CD4-positive, alpha-beta T cell treated with Interleukin-15 for 4 hours (primary cell): ENCODE measurements at regions not wholly inside any gene's neighbourhood (a gene's known extent, or its start where the extent isn't known, plus 50 kb on each side); places are given as distances from the start of the nearest gene placed in this dataset.

Experiments used
- DNase-seq: peaks from one replicate; pipeline ENCODE4 v3.0.0-alpha.2; 2020; ENCODE audit warnings: low spot score

DNA sequence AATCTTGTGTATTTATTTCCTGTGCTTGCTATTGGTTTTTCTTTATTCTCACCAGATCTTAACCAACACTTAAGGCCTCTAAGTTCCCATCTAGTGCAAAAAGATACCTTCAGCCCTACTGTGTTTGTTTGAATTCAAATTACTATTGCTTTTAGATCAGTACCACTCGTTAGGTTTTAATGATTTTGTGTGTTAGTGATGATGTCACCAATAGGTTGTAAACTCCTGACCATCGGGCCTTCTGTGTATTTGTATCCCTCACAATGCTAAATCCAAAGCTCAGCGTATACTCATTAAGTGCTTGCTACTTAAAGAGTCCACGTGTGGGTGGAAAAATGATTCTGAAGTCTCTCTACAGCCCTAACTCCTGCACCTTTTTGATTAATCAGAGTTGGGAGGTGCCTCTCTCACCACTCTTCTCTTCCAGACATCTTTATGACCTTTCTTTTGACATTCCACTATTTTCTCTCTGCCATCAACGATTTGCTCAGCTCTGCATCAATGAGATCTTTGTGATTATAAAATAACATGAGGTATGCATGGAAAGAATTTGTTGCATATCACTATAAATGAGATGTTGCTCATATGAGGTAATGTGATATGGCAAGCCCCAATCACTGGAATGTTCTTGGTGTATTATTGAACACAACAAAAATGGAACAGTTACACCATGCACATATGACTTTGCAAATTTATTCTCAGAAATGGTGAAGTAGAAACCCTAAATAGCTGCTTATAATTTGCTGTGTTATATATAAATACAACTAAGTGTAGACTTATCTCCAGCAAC lies 55.1 kb upstream of the LAMA2 start:
- DNase-seq = no peak

DNA sequence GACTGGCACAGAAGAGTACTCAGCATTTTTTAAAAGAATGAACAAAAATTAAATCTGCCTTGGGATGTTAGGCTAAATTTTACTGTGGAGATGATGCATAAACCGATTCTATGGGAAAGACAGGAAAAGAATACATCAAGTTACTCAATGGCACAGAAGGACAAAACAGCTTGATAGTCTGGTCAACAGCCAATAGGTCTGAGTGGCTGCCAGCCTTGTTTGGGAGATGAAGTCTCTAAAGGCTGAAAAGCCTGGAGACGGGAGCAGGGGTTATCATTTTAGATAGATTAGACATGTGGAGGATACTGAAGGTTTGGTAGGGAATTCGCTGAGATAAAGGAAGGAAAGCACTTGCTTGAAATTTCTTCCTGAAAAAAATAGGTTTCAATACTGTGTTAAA lies 56.3 kb upstream of the LAMA2 start:
- DNase-seq = no peak

DNA sequence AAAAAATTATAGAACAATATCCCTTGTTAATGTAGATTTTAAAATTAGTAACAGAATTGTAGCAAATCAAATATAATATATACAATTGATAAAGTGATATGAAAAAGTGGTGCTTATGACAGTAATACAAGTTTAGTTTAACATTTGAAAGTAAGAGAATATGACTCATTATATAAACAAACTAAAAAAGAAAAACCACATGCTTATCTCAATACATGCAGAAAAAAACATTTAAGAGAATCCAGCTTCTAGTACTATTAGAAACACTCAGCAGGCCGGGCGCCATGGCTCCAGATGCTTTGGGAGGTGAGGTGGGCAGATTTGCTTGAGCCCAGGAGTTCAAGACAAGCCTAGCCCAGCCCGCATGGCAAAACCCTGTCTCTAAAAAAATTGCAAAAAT lies 60.7 kb upstream of the LAMA2 start:
- DNase-seq = no peak

DNA sequence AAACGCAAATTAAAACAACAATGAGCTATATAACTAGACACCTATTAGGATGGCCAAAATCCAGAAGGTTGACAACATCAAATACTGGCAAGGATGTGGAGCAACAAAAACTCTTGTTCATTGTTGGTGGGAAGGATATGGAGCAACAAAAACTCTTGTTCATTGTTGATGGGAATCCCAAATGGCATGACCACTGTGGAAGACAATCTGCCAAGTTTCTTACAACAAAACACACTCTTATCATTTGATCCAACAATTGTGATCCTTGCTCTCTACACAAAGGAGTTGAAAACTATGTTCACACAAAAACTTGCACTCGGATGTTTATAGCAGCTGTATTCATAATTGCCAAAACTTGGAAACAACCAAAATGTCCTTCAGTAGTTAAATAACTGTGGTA lies 61.8 kb upstream of the LAMA2 start:
- DNase-seq = no peak

DNA sequence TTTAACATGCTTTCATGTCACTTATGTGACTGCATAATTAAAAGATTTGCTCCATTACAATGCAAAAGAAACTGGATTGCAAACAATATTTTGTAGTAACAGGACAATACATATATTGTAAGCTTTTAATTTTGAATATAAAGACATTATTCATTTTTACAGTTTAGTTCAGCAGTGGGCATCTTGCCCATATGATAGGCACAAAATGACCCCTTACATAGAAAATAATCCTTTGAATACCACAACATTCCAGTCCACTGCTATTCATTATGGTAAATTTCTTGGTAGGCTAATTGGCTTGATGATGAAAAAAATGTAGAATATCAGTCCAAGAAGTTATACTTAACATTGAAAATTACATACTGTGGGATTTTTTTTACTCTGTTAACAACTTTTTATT lies 74.1 kb upstream of the LAMA2 start:
- no peak for DNase-seq

DNA sequence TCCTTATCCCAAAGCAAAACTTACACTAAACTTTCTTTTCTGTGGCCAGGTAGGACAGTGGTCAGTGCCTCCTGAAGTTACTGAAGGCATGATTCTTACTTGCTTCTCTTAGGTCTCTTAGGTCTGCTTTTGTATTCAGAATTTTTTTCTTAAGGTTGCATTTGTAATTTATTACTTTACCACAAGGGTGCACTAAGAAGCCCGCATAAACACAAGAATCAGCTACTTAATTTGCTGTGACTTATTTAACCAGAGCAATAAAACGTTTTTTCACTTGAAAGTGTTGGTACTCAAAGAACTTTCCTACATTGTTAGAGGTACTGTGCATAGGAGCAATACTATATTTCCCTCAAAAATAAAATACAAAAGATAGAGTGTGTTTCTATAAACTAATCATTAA lies 75.4 kb upstream of the LAMA2 start:
- DNase-seq = no peak

DNA sequence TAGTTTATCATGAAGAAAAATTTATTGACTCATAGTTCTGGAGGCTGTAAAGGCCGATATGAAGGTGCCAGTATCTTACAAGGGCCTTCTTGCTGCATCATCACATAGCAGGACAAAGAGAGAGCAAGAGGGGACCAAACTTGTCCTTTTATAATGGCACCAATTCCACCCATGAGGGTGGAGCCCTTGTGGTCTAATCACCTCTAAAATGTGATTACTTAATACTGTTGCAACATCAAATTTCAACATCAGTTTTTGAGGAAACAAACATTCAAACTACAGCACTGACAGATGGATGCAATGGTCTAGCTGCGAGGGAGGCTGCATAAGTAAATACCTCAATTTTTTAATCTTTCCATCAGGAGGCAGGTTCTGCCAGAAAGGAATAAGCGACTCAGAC lies 76.7 kb upstream of the LAMA2 start:
- no peak for DNase-seq

DNA sequence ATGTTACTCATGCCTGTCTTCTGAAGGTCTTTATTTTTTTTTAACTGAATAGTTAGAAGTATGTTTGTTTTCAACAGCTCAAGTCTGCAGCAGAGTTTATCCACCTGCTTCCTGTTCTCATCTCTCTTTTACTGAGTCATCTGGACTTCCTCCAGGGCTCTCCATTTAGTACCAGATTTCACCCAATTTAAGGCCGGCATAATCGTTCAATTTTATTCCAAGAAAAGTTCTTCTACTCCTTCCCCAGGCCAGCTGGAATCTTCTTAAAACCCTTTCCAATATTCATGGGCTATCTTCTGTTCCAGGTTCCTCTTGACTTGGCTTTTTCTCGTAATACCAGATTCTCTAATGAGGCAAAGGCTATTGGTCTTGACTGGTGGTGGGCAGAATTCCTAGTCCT lies 79.0 kb upstream of the LAMA2 start:
- no peak for DNase-seq

DNA sequence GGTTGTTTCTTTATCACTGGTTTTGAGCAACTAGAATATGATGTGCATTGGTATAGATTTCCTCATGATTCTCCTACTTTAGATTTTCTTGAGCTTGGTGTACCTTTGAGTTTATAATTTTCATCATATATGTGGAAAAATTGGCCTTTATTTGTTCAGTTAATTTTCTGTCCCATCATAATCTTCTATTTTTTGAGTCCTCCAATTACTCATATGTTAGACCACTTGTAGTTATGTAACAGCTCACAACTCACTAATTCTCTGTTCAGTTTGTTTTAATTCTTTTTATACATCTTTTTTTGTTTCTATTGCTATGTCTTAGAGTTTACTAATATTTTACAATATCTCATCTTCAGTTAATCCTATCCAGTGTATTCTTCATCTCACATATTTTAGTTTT lies 81.3 kb upstream of the LAMA2 start:
- DNase-seq = no peak

DNA sequence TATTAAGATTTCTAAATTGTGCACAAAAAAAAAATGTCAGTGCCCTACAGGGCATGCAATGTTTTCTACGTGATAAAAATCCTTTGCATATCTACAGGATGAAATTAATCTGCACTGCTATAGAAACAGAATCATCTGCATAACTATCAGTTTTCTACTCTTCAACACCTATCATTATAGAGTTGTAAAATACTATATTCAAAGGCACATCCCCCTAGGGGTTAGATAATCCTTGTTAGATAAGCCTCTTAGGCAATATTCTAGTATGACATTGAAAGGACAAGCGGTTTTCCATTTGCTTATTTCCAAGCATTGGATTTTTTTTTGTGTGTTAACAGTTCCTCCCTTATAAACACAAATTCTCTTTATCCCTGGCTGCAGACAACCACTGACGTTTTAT lies 98.7 kb upstream of the LAMA2 start:
- no peak for DNase-seq

DNA sequence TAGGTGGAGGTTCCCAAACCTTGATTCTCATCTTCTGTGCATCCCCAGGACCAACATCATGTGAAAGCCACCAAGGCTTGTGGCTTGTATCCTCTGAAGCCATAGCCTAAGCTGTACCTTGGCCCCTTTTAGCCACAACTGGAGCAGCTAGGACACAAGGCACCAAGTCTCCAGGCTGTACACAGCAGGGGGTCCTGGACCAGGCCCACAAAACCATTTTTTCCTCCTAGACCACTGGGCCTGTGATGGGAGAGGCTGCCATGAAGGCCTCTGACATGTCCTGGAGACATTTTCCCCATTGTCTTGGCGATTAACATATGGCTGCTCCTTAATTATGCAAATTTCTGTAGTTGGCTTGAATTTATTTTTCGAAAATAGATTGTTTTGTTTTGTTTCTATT lies 114.8 kb upstream of the LAMA2 start:
- no peak for DNase-seq

DNA sequence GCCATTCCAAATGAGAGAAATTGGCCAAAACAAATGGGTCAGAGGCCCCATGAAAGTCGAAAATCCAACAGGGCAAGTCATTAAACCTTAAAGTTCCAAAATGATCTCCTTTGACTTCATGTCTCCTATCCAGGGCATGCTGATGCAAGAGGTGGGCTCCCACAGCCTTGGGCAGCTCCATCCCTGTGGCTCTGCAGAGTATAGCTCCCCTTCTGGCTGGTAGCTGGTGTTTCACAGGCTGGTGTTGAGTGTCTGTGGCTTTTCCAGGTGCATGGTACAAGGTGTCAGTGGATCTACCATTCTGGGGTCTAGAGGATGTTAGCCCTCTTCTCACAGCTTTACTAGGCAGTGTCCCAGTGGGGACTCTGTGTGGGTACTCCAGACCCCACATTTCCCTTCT lies 115.2 kb upstream of the LAMA2 start:
- DNase-seq = no peak

DNA sequence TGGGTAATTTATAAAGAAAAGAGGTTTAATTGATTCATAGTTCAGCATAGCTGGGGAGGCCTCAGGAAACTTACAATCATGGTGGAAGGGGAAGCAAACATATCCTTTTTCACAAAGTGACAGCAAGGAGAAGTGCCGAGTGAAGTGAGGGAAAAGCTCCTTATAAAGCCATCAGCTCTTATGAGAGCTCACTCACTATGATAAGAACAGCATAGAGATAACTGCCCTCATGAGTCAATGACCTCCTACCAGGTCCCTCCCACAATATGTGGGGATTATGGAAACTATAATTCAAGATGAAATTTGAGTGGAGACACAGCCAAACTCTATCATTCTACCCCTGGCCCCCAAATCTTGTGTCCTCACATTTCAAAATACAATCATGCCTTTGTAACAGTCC lies 115.8 kb upstream of the LAMA2 start:
- DNase-seq = no peak

DNA sequence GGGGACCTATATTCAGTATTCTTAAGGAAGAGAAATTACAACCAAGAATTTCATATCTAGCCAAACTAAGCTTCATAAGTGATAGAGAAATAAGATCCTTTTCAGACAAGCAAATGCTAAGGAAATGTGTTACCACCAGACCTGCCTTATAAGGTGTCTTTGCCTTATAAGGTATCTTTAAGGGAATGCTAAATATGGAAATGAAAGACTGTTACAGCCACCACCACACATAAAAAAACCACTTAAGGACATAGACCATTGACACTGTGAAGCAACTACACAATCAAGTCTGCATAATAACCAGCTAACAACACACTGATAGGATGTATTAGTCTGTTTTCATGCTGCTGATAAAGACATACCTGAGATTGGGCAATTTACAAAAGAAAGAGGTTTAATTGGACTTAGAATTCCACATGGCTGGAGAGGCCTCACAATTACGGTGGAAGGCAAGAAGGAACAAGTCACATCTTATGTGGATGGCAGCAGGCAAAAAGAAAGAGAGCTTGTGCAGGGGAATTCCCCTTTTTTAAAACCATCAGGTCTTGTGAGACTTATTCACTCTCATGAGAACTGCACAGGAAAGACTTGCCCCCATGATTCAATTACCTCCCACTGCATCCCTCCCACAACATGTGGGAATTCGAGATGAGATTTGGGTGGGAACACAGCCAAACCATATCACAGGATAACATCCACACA lies 119.2 kb upstream of the LAMA2 start:
- DNase-seq = no peak

DNA sequence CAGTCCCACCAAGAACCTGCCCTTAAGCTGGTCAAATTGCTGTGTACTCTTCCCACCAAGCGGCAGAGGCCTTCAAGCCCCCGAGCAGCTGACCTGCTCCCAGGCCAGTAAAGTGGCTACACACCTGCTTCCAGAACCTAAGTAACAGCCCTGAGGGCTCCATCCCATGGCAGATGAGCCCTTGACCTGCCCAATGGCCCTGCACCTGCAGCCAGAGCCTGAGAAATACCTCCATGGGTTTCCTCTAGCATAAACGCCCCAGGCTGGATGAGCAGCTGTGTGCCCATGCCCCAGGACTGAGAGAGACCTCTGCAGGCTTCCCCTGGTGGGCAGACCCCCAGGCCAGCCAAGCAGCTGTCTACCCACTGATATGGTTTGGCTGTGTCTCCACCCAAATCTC lies 123.0 kb upstream of the LAMA2 start:
- DNase-seq = no peak

DNA sequence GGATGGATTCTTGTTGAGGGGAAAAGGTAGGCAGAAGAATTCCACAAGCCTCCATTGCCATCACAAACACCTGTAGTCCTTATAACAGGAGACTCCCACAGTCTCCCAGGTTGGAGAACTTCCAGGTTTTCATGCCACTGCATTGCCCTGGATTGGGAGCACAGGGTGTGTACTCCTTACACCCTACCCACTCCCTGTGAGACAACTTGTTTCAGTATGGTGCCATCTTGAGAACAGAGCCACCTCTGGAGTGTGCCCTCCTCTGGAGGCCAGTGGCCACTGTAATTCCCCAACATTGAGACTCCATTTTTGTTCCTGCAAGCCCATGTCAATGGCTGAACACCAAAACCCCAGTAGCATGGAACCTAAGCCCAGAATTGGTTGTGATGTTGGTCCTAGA lies 123.5 kb upstream of the LAMA2 start:
- DNase-seq = no peak

DNA sequence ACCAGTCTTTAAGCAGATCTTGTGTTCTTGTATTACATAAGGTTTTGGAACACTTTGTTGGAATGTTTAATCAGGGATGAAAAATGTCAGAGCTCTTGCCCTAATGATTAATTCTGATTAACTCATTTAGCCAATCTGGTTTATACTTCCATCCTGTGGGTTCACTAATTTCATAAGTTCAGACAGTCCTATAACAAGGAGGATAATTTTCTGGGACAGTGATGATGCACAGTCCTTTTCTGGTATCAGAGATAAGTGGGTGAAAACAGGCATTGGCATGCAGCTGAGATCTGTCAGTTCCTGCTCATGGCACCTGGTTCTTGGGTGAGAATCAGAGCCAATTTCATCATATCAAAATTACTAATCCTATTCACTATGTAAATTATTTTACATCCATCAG lies 125.0 kb upstream of the LAMA2 start:
- DNase-seq = no peak

DNA sequence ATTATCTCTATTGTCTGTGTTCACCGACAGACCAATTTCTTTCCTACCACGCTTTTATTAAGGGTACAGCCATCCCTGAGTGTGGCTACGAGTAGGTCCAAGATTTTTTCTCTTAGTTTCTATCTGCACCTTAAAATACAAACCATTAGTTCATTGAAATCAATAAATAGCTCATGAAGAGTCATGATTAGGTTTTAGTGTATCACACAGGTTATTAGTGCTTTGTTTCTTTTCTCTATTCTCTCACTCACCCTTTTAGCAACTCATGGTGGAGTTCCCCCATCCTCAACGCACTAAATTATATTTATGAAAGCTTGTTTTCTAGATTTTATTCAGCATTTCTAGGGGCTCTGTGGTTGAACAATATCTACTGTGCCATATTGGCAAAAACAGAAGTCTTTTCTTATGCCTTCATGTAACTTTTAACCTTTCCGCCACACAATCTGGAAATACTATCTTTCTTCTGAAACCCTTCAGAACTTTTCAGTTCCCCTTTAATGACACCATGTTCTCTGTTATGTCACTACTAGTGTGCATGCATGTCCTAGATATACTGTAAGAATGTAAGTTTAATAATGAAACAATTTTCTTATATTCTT lies 128.2 kb upstream of the LAMA2 start:
- no peak for DNase-seq

DNA sequence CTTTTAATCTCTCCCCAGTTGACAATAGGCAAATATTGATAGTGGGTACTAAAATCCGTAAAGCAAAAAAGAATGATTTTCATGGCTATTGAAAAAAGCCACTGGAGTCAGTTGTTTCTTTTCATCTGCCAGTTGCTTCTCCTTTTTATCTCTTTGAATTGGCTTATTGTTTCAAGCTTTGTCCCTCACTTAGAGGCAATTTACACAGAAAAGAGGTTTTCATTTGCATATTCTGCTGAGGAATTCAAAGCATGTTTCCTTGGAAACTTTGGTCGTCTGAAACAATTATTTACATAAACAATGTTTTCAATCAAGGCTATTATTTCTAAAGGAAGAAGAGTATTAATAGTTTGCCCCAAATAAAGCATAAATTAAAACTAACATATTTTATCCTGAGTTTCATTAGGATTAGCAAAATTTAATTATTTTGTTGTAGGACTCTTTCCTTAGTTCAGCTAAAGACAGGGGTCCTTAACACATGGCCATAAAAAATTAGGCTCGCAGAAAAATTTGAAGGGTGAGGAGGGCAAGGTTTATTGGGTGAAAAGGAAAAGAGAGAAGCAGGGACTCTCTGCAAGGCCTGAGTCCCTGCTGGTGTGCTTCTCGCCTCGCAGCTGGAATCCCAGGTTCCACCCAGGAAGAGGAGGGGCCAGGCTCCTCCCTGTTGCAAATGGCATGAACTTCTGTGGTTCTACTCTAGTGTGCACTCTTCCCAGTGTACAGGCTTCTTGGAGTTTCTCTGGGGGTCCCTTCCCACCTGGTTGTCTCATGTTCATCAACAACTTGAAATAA lies 138.8 kb upstream of the LAMA2 start:
- no peak for DNase-seq

DNA sequence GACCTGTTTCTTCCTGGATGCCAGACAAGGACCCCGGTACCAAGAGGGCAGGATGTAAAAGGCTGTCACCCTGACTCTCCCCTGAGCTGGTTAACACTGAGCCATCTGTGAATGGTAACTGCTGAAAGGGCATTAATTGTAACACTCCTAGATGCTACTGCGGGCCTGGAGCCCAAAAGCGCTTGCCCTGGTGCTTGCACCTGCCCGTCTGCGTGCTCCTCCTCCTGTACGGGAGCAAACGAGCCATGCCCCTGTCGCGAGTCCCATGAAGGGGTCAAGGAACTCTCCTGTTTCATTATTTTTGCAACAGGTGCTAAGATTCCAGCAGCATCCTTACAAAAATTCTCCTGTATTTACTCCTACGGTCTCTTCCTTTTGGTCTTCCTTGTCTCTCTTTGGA lies 140.0 kb upstream of the LAMA2 start:
- DNase-seq = no peak

DNA sequence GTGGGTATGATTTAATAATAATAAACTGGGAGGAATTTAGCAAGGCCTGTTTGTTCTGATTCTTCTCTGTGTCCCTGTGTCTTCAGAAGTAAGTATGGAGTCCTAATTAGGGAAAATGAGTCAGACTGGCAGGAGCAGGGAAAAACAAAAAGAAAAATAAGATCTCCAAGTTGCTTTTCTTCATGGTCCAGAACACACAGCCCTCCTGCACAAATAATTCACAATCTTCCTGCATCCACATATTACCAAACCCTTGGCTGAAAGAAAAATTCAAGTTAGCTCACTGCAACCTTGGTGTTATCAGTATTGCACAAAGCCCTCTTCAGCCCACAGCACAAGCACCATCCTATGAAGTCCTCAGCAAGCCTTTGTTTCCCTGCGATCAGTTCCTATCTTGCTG lies 142.0 kb upstream of the LAMA2 start:
- DNase-seq = no peak

DNA sequence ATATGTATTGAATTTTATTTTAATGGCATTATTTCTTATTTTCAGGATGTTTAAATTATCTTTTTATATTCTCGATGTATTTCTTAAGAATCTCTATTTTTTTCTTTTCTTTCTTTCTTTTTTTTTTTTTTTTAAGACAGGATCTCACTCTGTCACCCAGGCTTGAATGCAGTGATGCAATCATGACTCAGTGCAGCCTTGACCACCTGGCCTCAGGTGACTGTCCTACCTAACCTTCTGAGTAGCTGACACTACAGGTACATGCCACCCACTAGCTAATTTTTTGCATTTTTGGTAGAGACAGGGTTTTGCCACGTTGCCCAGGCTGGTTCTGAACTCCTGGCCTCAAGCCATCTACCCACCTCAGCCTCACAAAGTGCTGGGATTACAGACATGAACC lies 143.8 kb upstream of the LAMA2 start:
- no peak for DNase-seq

DNA sequence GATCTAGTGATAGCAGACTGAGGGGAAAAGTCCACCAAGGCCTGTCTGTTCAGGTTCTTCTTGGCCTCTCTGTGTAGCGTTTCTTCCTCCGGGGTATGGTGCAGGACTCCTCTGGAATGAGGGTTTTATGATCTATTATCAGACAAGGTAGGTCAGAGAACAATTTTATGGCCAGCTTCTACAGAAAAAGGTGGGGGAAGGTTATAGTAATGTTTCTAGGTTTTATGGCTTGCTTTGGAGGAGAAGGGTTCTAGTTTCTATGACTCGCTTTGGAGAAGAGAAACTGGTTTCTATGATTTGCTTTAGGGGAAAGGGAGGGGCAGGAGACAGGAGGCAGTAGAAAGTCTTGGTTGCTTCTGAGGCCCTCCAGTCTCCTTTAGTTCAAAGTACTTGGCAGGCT lies 144.8 kb upstream of the LAMA2 start:
- DNase-seq = no peak
